ENCODE measurements at regions not wholly inside any gene's neighbourhood (a gene's known extent, or its start where the extent isn't known, plus 50 kb on each side); places are given as distances from the start of the nearest gene placed in this dataset.

GRCh38 chr2:120878970-120879369 is 143.3 kb downstream of the GLI2 start:
- TF ChIP-seq POLR2A (IDR thresholded peaks at IDR 0.05) (no peak), CTCF (IDR thresholded peaks at IDR 0.05) (no peak)

All from ovary (tissue), 3 donors.